GM12874 (cell line): ENCODE measurements at regions not wholly inside any gene's neighbourhood (a gene's known extent, or its start where the extent isn't known, plus 50 kb on each side); places are given as distances from the start of the nearest gene placed in this dataset.

Source experiments
- CTCF ChIP-seq: IDR thresholded peaks from 2 replicates; pipeline ENCODE4 v1.5.1; 2011; ENCODE audit warnings: low read depth, mild to moderate bottlenecking, control low read depth, low read length, moderate library complexity; ENCODE audit not compliant: insufficient read depth

- no peak for TF ChIP-seq CTCF
These were observed 1631.0 kb downstream of the CDH8 start for GRCh38 chr16:60405286-60405685.

DNA sequence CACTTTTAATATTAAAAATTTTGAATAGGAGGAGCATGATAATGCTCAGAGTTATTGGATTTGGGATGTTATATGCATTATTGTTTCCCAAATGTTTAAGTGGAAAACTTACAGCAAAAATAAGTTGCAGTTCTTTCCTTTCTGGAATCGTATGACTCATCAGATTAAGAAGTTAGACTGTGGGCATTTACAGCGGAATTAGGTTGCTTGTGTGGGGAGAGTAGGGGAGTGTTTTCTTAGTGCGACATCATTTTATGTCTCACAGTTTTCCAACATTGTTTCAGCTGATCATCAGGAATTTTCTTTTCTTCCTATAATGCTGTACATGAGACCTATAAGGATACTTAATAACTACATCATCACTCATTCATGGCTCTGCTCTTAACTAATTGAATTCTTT lies 1631.8 kb downstream of the CDH8 start:
- no peak for TF ChIP-seq CTCF

GRCh38 chr16:60392380-60392779 lies 1643.9 kb downstream of the CDH8 start:
- no peak for TF ChIP-seq CTCF

GRCh38 chr16:60371591-60371990 lies 1637.5 kb upstream of the GOT2 start:
- no peak for TF ChIP-seq CTCF

GRCh38 chr16:60367739-60368138 lies 1633.6 kb upstream of the GOT2 start:
- no peak for TF ChIP-seq CTCF

GRCh38 chr16:60363566-60363965 lies 1629.5 kb upstream of the GOT2 start:
- no peak for TF ChIP-seq CTCF

GRCh38 chr16:60346256-60346655 lies 1612.1 kb upstream of the GOT2 start:
- TF ChIP-seq CTCF = no peak

- no peak for TF ChIP-seq CTCF
These were observed 1603.6 kb upstream of the GOT2 start for GRCh38 chr16:60337671-60338070.
